Thoracic aorta (tissue), 2 donors: ENCODE measurements at regions not wholly inside any gene's neighbourhood (a gene's known extent, or its start where the extent isn't known, plus 50 kb on each side); places are given as distances from the start of the nearest gene placed in this dataset.

Experiments used
- ATAC-seq: fragments of 150-250 bp; one replicate; pipeline ENCODE4 v1.8.0; 2017; ENCODE audit warnings: low read depth; ENCODE audit not compliant: insufficient number of reproducible peaks, low FRiP score
- DNase-seq: peaks from one replicate; pipeline ENCODE4 v3.0.0-alpha.2; 2020; ENCODE audit warnings: low spot score
- H3K27ac ChIP-seq, 2 donors: fragments of 200-600 bp; sonication (generic); 1 replicate in 1 of 2; 2 replicates in 1 of 2; pipeline ENCODE4 v1.5.1; 2016; ENCODE audit warnings: mild to moderate bottlenecking in 2 of 2, moderate library complexity in 2 of 2
- H3K27me3 ChIP-seq: fragments of 200-600 bp; sonication (generic); replicated peaks from 2 replicates; pipeline ENCODE4 v1.6.0; 2016; ENCODE audit warnings: mild to moderate bottlenecking; ENCODE audit not compliant: insufficient read depth
- H3K36me3 ChIP-seq: fragments of 200-600 bp; sonication (generic); one replicate; pipeline ENCODE4 v1.5.1; 2016
- H3K4me1 ChIP-seq, 2 donors: fragments of 200-600 bp; sonication (generic); 1 replicate in 1 of 2; 2 replicates in 1 of 2; pipeline versions ENCODE4 v1.5.1 to v1.6.0; 2016; ENCODE audit warnings: low read depth in 2 of 2, mild to moderate bottlenecking in 1 of 2; ENCODE audit not compliant: control insufficient read depth in 1 of 2
- H3K4me3 ChIP-seq: fragments of 200-600 bp; sonication (generic); 2 replicates; pipeline ENCODE4 v1.5.1; 2016; ENCODE audit warnings: mild to moderate bottlenecking
- H3K9me3 ChIP-seq: fragments of 200-600 bp; sonication (generic); 2 replicates; pipeline ENCODE4 v1.5.1; 2016
- CTCF ChIP-seq: fragments of 200-600 bp; sonication (generic); IDR thresholded peaks from one replicate; pipeline ENCODE4 v1.5.1; 2019; ENCODE audit warnings: antibody characterized with exemption

GRCh38 chr4:104772849-104773248, 278.2 kb upstream of the CXXC4 start:
- Histone ChIP-seq H3K9me3 (no peaks in the 10 kb centered on the region), H3K27ac (no peak overlapping the region), H3K36me3 (no peaks in the 10 kb centered on the region), H3K27me3 (no peaks in the 10 kb centered on the region), H3K4me3 (no peak overlapping the region), H3K4me1 (no peaks in the 10 kb centered on the region)
- DNase-seq (no peak), ATAC-seq (no peak)
- no peak for TF ChIP-seq CTCF

- no peak overlapping the region for H3K4me3 ChIP-seq
- no peaks in the 10 kb centered on the region for H3K9me3 ChIP-seq
- H3K27me3 ChIP-seq = no peaks in the 10 kb centered on the region
- DNase-seq = no peak
- no peaks in the 10 kb centered on the region for H3K36me3 ChIP-seq
- no peak overlapping the region for H3K27ac ChIP-seq
- no peak for ATAC-seq
- H3K4me1 ChIP-seq = no peaks in the 10 kb centered on the region
- TF ChIP-seq CTCF = no peak
Observed at GRCh38 chr4:104795264-104795939, 300.7 kb upstream of the CXXC4 start.

GRCh38 chr4:104811727-104812126, 317.0 kb upstream of the CXXC4 start:
- Histone ChIP-seq H3K27ac (no peak overlapping the region), H3K27me3 (no peaks in the 10 kb centered on the region), H3K9me3 (no peaks in the 10 kb centered on the region), H3K4me1 (no peaks in the 10 kb centered on the region), H3K4me3 (no peak overlapping the region), H3K36me3 (no peaks in the 10 kb centered on the region)
- ATAC-seq = no peak
- TF ChIP-seq CTCF = no peak
- no peak for DNase-seq

GRCh38 chr4:104815665-104816064, 321.0 kb upstream of the CXXC4 start:
- Histone ChIP-seq H3K4me1 (no peaks in the 10 kb centered on the region), H3K4me3 (no peak overlapping the region), H3K9me3 (no peaks in the 10 kb centered on the region), H3K36me3 (no peaks in the 10 kb centered on the region), H3K27ac (no peak overlapping the region), H3K27me3 (no peaks in the 10 kb centered on the region)
- no peak for TF ChIP-seq CTCF
- no peak for DNase-seq
- ATAC-seq = no peak

- Histone ChIP-seq H3K4me3 (no peak overlapping the region), H3K9me3 (no peaks in the 10 kb centered on the region), H3K36me3 (no peaks in the 10 kb centered on the region), H3K27me3 (no peaks in the 10 kb centered on the region), H3K27ac (no peak overlapping the region), H3K4me1 (no peaks in the 10 kb centered on the region)
- ATAC-seq = no peak
- no peak for DNase-seq
- no peak for TF ChIP-seq CTCF
Observed at GRCh38 chr4:104818579-104818978, 323.9 kb upstream of the CXXC4 start.
